ENCODE measurements at regions not wholly inside any gene's neighbourhood (a gene's known extent, or its start where the extent isn't known, plus 50 kb on each side); places are given as distances from the start of the nearest gene placed in this dataset.

DNA sequence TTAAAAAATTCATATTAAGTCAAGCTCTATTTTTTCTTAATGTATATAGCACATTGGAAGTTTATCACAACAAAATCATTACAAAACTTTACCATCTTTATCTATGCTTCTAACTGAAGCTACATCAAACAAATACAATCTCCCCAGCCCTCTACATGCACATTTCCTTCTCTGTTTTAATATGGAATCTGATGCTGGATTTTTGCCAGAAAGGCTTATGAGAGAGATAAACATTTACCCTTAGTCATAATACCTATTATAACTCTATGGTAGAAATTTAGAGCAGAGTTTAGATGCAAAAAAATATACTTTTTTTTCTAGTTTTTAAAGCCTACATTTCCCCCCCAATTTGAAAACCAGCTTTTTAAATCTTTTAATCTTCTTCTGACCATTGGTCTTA, 1198.6 kb downstream of the GATA3 start:
- BruUV-seq (replicated peaks) = no TSS peak
- CTCF ChIA-PET = no interaction called here
- H3K4me3 ChIP-seq (ENCODE audit: low read depth, low read length) = no peak overlapping the region
- no peaks in the 10 kb centered on the region for H3K9me3 ChIP-seq
- TF ChIP-seq, protein P1, sequence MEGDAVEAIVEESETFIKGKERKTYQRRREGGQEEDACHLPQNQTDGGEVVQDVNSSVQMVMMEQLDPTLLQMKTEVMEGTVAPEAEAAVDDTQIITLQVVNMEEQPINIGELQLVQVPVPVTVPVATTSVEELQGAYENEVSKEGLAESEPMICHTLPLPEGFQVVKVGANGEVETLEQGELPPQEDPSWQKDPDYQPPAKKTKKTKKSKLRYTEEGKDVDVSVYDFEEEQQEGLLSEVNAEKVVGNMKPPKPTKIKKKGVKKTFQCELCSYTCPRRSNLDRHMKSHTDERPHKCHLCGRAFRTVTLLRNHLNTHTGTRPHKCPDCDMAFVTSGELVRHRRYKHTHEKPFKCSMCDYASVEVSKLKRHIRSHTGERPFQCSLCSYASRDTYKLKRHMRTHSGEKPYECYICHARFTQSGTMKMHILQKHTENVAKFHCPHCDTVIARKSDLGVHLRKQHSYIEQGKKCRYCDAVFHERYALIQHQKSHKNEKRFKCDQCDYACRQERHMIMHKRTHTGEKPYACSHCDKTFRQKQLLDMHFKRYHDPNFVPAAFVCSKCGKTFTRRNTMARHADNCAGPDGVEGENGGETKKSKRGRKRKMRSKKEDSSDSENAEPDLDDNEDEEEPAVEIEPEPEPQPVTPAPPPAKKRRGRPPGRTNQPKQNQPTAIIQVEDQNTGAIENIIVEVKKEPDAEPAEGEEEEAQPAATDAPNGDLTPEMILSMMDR (IDR thresholded peaks at IDR 0.05; ENCODE audit: insufficient read depth in 1 of 2, low read depth in 1 of 2, low read length in 1 of 2, severe bottlenecking in 1 of 2, unreplicated experiment in 1 of 2) = no peak
- Mint-ChIP-seq H3K4me1 (ENCODE audit: low read depth, unreplicated experiment) (no peaks in the 10 kb centered on the region), H3K36me3 (ENCODE audit: insufficient read depth, unreplicated experiment) (no peaks in the 10 kb centered on the region), H3K9me3 (ENCODE audit: unreplicated experiment) (no peaks in the 10 kb centered on the region), H3K27ac (ENCODE audit: unreplicated experiment) (no peak overlapping the region), H3K27me3 (ENCODE audit: insufficient read depth, unreplicated experiment) (peaks cover 10% of the 10 kb centered on the region), H3K4me3 (ENCODE audit: unreplicated experiment) (no peak overlapping the region)
- no peaks in the 10 kb centered on the region for H3K36me3 ChIP-seq (ENCODE audit: control insufficient read depth, insufficient read depth, low read length)
- no peaks in the 10 kb centered on the region for H3K4me1 ChIP-seq
- intact Hi-C loops (cut with micrococcal nuclease; ENCODE audit: unreplicated experiment) = no loop called here
- POLR2A ChIA-PET = no interaction called here
- DNase-seq = no peak
- no peaks in the 10 kb centered on the region for H3K27me3 ChIP-seq (replicated peaks; ENCODE audit: control insufficient read depth, insufficient read depth, low read length)

DNA sequence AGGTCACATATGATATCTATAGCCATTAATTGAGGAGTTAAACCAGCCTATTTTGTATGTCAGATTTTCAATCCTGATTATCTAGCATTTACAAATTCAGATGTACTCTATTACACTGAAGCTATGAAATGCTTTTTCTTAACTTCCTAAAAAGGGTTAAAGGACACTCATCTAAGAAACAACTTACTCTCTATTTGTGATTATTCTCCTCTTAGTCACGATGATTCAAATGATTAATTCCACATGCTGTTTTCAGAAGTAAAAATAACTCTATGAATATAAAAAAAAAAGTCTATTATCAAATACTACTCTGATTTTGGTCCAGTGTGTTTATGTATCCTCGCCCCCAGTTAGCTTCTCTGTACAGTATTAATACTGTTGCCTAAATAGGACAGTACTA, 1199.9 kb downstream of the GATA3 start:
- DNase-seq = no peak
- CTCF ChIA-PET = no interaction called here
- POLR2A ChIA-PET = no interaction called here
- no TSS peak for BruUV-seq (replicated peaks)
- no peak overlapping the region for H3K4me3 Mint-ChIP-seq (ENCODE audit: unreplicated experiment)
- peaks cover 10% of the 10 kb centered on the region for H3K27me3 Mint-ChIP-seq (ENCODE audit: insufficient read depth, unreplicated experiment)
- intact Hi-C loops (cut with micrococcal nuclease; ENCODE audit: unreplicated experiment) = no loop called here
- Histone ChIP-seq H3K27me3 (replicated peaks; ENCODE audit: control insufficient read depth, insufficient read depth, low read length) (no peaks in the 10 kb centered on the region), H3K4me3 (ENCODE audit: low read depth, low read length) (no peak overlapping the region), H3K4me1 (no peaks in the 10 kb centered on the region), H3K36me3 (ENCODE audit: control insufficient read depth, insufficient read depth, low read length) (no peaks in the 10 kb centered on the region), H3K9me3 (no peaks in the 10 kb centered on the region)
- H3K4me1 Mint-ChIP-seq (ENCODE audit: low read depth, unreplicated experiment) = no peaks in the 10 kb centered on the region
- no peaks in the 10 kb centered on the region for H3K9me3 Mint-ChIP-seq (ENCODE audit: unreplicated experiment)
- TF ChIP-seq, protein P1 (IDR thresholded peaks at IDR 0.05; ENCODE audit: insufficient read depth in 1 of 2, low read depth in 1 of 2, low read length in 1 of 2, severe bottlenecking in 1 of 2, unreplicated experiment in 1 of 2) = no peak
- no peaks in the 10 kb centered on the region for H3K36me3 Mint-ChIP-seq (ENCODE audit: insufficient read depth, unreplicated experiment)
- H3K27ac Mint-ChIP-seq (ENCODE audit: unreplicated experiment) = no peak overlapping the region

DNA sequence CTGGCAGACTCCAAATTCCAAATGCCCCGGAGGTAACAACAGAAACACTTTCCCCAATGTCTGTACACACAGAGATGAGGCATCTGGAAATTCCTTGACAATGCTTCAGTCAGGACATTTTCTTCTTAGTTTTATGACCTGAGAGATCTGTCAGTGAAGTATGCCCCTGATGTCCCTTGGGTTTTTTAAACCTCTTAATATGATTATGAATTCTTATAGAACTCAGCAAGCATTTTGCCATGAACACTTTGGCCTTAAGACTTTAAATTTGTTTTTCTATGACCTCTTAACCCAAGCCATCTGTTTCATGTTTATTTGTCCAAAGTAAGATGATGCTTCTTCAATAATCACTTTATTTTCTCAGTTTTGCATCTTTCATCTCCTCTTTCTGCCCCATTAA, 1206.2 kb downstream of the GATA3 start:
- Mint-ChIP-seq H3K27me3 (ENCODE audit: insufficient read depth, unreplicated experiment) (peaks cover 4% of the 10 kb centered on the region), H3K36me3 (ENCODE audit: insufficient read depth, unreplicated experiment) (no peaks in the 10 kb centered on the region), H3K27ac (ENCODE audit: unreplicated experiment) (no peak overlapping the region), H3K4me1 (ENCODE audit: low read depth, unreplicated experiment) (peaks cover 7% of the 10 kb centered on the region), H3K9me3 (ENCODE audit: unreplicated experiment) (no peaks in the 10 kb centered on the region), H3K4me3 (ENCODE audit: unreplicated experiment) (no peak overlapping the region)
- H3K36me3 ChIP-seq (ENCODE audit: control insufficient read depth, insufficient read depth, low read length) = no peaks in the 10 kb centered on the region
- no peaks in the 10 kb centered on the region for H3K27me3 ChIP-seq (replicated peaks; ENCODE audit: control insufficient read depth, insufficient read depth, low read length)
- H3K9me3 ChIP-seq = no peaks in the 10 kb centered on the region
- no peak for DNase-seq
- intact Hi-C loops (cut with micrococcal nuclease; ENCODE audit: unreplicated experiment) = no loop called here
- H3K4me1 ChIP-seq = no peaks in the 10 kb centered on the region; the same call in 1 of the 2 replicates
- no peak overlapping the region for H3K4me3 ChIP-seq (ENCODE audit: low read depth, low read length)
- TF ChIP-seq, protein P1 (IDR thresholded peaks at IDR 0.05; ENCODE audit: insufficient read depth in 1 of 2, low read depth in 1 of 2, low read length in 1 of 2, severe bottlenecking in 1 of 2, unreplicated experiment in 1 of 2) = no peak
- POLR2A ChIA-PET = no interaction called here
- no TSS peak for BruUV-seq (replicated peaks)
- CTCF ChIA-PET = no interaction called here
